ENCODE measurements at regions not wholly inside any gene's neighbourhood (a gene's known extent, or its start where the extent isn't known, plus 50 kb on each side); places are given as distances from the start of the nearest gene placed in this dataset.

GRCh38 chr17:54727624-54728023 lies 173.0 kb upstream of the TOM1L1 start:
- no peak for DNase-seq (ENCODE audit: low read depth)
- no peak for TF ChIP-seq CTCF (IDR thresholded peaks at IDR 0.05; ENCODE audit: insufficient read depth, low read depth, low read length)
- no peak overlapping the region for H3K4me3 ChIP-seq (ENCODE audit: low read depth, low read length)

GRCh38 chr17:54736573-54736972 lies 164.1 kb upstream of the TOM1L1 start:
- TF ChIP-seq CTCF (IDR thresholded peaks at IDR 0.05; ENCODE audit: insufficient read depth, low read depth, low read length) = no peak
- H3K4me3 ChIP-seq (ENCODE audit: low read depth, low read length) = no peak overlapping the region

GRCh38 chr17:54738496-54738895 lies 162.2 kb upstream of the TOM1L1 start:
- TF ChIP-seq CTCF (IDR thresholded peaks at IDR 0.05; ENCODE audit: insufficient read depth, low read depth, low read length) = no peak
- DNase-seq (ENCODE audit: low read depth) = no peak
- no peak overlapping the region for H3K4me3 ChIP-seq (ENCODE audit: low read depth, low read length)

More at GRCh38 chr17:54736573-54736972, 164.1 kb upstream of the TOM1L1 start:
- DNase-seq (ENCODE audit: low read depth) = no peak

GRCh38 chr17:54744750-54745149 lies 155.9 kb upstream of the TOM1L1 start:
- DNase-seq (ENCODE audit: low read depth) = no peak
- no peak for TF ChIP-seq CTCF (IDR thresholded peaks at IDR 0.05; ENCODE audit: insufficient read depth, low read depth, low read length)
- H3K4me3 ChIP-seq (ENCODE audit: low read depth, low read length) = no peak overlapping the region

GRCh38 chr17:54745239-54745638 lies 155.4 kb upstream of the TOM1L1 start:
- no peak for TF ChIP-seq CTCF (IDR thresholded peaks at IDR 0.05; ENCODE audit: insufficient read depth, low read depth, low read length)
- no peak for DNase-seq (ENCODE audit: low read depth)
- no peak overlapping the region for H3K4me3 ChIP-seq (ENCODE audit: low read depth, low read length)

- no peak for TF ChIP-seq CTCF (IDR thresholded peaks at IDR 0.05; ENCODE audit: insufficient read depth, low read depth, low read length)
- no peak for DNase-seq (ENCODE audit: low read depth)
- no peak overlapping the region for H3K4me3 ChIP-seq (ENCODE audit: low read depth, low read length)
Measured at GRCh38 chr17:54745862-54746261, 154.8 kb upstream of the TOM1L1 start.

- TF ChIP-seq CTCF (IDR thresholded peaks at IDR 0.05; ENCODE audit: insufficient read depth, low read depth, low read length) = no peak
- H3K4me3 ChIP-seq (ENCODE audit: low read depth, low read length) = no peak overlapping the region
- no peak for DNase-seq (ENCODE audit: low read depth)
Measured at GRCh38 chr17:54749157-54749556, 151.5 kb upstream of the TOM1L1 start.
